ENCODE measurements at regions not wholly inside any gene's neighbourhood (a gene's known extent, or its start where the extent isn't known, plus 50 kb on each side); places are given as distances from the start of the nearest gene placed in this dataset.
"Not testable (repeated sequence)": the region's sequence is repeated elsewhere in the genome, so short reads cannot be mapped to it uniquely, and the experiment has no call there.

DNA sequence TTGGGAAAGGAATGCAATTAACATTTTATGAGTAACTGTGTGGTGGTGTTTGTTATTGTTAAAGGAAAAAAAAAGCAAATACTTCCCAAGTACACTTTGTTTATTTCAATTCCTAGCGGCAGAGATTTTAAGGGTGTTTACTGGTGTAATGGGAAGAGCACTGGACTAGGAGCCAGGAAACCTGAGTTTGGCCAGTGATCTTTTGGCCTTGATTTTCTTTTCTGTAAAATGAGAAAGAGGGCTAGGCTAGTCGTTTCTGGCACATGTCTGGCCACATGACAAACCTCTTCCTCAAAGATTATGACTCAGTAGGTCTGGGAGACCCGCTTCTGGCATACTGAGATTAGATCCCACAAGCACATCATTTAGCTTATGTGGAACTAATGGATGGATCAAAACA, 428.1 kb upstream of the NOX3 start:
- no peak for DNase-seq

GRCh38 chr6:155883334-155883731, 427.7 kb upstream of the NOX3 start:
- no peak for DNase-seq

GRCh38 chr6:155882527-155883333, 427.1 kb upstream of the NOX3 start:
- no peak for DNase-seq

DNA sequence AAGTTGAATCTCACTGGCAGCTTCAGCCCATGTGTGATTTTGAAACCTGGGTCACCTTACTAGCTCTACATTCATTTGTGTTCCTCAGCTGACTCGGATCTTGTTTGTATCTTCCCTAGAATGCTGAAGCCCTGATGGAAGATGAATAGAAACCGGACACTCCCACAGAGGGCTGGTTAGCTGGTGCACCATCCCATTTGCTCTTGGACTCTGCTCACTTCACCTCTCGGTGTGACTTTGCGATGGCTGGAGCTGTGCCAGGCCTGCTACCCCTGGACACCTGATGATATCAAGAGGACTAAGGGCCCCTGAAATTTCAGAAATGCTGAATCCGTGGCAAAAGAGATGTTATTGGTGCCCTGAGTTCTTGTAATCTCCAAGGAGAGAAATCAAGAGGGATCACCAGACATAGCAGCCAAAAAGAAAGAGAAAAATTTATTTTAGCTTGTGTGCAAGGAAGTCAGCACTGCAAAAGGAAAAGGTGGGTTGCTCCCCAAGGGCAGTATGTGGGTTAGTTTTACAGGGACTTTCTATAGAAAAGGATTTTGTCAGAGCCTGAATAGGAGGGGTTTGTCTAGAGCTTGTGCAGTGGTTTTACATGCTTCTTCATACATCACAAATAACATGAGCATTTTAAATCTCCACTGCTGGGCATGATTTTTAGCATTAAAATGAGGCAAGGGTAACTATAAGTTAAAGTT, 426.3 kb upstream of the NOX3 start:
- no peak for DNase-seq

DNA sequence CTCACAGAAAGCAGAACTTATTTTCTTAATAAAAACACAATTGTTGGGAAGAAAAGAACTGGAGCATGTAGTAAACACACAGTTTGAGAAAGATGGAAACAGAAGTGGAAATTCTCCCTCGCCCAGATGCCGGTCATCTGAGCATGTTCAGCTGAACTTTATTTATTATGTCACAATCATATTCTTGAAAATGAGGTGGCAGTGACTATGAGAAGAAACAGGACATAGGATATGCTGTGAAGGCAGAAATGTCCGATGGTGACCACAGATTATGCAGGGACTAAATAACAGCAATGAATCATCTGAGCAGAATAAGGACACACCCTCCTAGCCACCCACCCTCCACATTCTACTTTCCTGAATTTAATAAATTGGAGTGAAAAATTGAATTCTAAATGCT, 425.3 kb upstream of the NOX3 start:
- no peak for DNase-seq

GRCh38 chr6:155872961-155873360, 417.3 kb upstream of the NOX3 start:
- DNase-seq, result no peak

DNA sequence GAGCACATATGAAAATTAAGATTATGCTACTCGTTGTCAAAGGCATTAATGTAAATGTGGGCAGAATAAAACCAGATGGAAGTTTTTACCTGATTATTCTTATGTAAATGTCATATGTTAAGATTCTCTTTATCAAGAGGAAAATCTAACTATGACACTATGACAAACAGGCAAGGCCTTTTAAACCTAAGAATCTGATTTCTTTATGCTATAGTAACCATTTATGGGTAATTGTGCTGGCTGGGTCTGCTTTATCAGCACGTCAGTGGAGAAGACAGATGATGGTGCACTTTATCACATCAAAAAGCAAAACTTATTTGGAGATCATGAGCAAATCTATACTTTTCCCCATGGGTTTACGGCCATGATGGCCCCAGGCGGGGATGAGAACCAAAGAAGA, 412.0 kb upstream of the NOX3 start:
- DNase-seq, result no peak

DNA sequence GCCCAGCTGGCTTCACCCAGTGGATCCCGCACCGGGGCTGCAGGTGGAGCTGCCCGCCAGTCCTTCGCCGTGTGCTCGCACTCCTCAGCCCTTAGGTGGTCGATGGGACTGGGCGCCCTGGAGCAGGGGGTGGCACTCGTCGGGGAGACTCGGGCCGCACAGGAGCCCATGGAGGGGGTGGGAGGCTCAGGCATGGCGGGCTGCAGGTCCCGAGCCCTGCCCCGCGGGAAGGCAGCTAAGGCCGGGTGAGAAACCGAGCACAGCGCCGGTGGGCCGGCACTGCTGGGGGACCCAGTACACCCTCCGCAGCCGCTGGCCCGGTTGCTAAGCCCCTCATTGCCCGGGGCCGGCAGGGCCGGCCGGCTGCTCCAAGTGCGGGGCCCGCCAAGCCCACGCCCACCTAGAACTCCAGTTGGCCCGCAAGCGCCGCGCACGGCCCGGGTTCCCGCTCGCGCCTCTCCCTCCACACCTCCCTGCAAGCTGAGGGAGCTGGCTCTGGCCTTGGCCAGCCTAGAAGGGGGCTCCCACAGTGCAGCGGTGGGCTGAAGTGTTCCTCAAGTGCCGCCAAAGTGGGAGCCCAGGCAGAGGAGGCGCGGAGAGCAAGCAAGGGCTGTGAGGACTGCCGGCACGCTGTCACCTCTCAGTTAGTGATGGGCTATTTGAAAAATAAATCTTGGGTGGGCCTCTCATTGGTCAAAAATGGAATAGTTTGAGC, 411.2 kb upstream of the NOX3 start:
- not testable (repeated sequence) for DNase-seq

- no peak for DNase-seq
Observed at GRCh38 chr6:155861821-155862220, 406.2 kb upstream of the NOX3 start.

DNA sequence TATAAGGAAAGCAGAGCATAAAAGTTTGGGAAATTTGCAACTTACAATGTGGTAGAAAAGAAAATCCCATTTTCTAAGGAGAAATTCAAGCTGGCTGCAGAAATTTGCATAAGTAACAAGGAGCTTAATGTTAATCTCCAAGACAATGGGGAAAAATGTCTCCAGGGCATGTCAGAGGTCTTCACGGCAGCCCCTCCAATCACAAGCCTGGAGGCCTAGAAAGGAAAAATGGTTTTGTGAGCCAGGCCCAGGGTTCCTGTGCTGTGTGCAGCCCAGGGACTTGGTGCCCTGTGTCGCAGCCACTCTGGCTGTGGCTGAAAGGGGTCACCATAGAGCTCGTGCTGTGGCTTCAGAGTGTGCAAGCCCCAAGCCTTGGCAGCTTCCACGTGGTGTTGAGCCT, 403.3 kb upstream of the NOX3 start:
- not testable (repeated sequence) for DNase-seq

DNA sequence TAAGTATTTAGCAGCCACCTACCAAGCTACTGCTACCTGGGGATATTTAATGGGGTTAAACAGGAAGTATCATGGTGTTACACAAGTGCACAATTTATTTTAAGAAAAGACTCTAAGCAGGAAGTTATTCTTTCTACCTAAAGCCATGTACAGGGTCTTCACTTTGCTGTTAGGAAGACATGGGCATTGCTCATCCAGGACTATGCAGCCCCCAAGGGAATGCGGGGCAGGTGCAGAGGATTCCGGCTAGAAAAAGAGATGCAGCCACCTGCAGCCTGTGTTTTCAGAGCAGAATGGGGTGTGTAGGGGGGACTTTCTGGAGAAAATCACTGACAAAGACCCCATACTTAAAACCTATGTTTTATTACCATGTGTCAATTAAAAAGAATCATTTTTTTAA, 399.1 kb upstream of the NOX3 start:
- no peak for DNase-seq

DNA sequence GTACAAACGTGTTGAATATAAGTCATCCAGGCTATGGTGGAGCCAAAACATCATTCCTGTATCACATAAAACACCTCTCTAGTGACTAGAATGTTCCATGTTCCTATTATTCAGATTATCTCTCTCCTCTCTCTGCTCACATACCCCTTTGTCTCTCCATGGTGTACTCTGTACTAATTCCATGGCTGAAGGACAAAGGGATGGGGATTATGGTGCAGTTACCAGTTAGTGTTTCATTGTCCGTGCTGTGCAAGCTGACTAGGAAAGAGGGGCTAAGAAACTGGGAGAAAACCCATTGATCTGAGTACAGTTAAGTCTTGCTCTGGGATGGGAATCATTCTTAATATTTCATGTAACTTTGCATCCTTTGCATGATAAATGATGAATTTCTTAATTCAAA, 397.4 kb upstream of the NOX3 start:
- DNase-seq, result no peak

GRCh38 chr6:155850408-155850841, 394.8 kb upstream of the NOX3 start:
- DNase-seq, result no peak

DNA sequence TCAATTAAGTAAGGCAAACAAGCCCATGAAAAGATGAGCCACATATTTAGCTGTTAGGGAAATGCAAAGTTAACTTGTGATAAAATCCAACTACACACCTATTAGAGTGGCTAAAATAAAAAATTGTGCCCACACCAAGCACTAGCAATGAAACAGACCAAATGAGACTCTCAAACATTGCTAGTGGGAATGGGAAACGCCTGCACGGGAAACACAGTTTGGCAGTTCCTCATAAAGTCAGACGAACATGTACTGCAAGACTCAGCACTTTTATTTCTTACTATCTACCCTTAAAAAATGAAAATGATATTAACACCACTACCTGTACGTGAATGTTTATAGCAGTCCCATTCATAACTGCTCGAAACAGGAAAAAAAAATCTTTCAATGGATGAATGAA, 392.1 kb upstream of the NOX3 start:
- no peak for DNase-seq

DNA sequence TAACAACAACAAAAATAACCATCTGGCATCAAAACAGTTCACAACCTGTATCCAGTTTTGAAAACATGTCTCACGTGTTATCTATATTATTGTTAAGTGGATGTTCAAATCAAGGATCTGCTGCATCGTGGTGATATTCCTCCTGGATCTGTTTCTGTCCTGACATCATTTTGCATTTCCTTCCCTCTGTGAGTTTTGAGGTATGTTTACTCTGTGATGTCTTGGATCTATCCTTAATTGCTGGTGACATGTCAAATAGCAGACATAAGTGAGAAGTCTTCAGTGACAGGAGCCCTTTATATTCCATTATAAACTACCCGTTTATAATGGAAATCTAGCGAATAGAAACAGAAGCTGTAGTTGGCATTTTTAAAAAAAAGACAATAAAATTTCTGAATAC, 381.8 kb upstream of the NOX3 start:
- DNase-seq, result no peak

DNA sequence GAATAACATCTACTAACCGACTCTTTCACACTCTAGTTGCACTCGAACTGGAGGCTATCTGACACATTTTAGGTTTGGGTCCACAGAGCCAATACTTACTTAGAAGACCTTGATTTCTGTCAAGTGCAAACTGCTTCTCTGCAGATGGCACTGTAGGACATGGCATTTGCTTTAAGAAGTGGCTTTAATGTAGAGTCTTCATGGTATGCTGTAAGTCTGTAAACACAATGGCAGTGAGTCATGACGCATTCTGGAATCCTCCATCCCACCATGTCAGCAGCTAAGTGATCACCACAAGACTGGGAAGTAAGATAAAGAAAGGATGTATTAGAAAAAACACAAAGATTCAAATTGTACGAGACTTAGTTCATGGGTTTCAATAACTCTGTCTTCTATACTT, 377.0 kb upstream of the NOX3 start:
- no peak for DNase-seq

GRCh38 chr6:155830531-155830930, 374.9 kb upstream of the NOX3 start:
- DNase-seq, result no peak

DNA sequence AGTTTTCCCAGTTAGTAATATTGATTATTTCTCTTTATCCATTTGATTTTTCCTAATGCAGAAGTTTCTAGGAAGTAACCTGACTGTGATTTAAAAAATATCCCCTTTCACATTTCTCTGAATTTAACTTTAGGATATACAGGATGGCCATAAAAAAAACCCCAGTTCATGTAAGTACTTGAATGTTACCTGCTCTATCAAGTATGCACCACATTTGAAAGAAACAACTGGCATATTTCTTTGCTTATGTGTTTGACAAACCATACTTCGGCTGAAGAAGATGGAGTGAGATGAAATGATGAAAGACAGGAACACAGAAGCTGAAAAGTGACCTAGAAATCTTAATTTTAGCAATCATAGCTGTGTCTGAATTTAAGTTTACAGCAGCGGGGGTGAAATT, 374.0 kb upstream of the NOX3 start:
- no peak for DNase-seq

GRCh38 chr6:155828989-155829388, 373.4 kb upstream of the NOX3 start:
- DNase-seq, result no peak

GRCh38 chr6:155818698-155819097, 363.1 kb upstream of the NOX3 start:
- no peak for DNase-seq

DNA sequence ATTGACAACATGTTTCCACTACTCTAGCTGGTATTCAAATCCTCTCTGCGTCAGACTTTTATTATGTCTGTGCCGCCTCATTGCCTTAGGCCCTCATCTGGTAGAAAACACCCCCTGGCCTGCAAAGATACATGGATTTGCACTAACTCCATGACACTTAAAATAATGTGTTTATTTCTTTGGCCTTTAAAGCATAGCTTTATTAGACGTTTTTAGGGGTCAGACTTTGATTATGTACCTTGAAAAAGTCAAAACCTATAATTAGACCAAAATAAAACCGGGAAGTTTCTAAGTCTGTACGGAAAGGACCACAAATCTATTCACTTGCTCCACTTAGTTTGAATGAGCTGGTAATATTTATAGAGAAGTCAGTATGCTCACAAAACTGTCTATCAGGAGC, 357.9 kb upstream of the NOX3 start:
- no peak for DNase-seq

GRCh38 chr6:155807243-155807642, 351.6 kb upstream of the NOX3 start:
- no peak for DNase-seq

GRCh38 chr6:155801046-155801445, 345.4 kb upstream of the NOX3 start:
- DNase-seq, result no peak

- DNase-seq, result not testable (repeated sequence)
Observed at GRCh38 chr6:155798876-155799275, 343.2 kb upstream of the NOX3 start.
